ENCODE measurements at regions not wholly inside any gene's neighbourhood (a gene's known extent, or its start where the extent isn't known, plus 50 kb on each side); places are given as distances from the start of the nearest gene placed in this dataset.

GRCh38 chr1:95954585-95954984, 720.6 kb downstream of the RWDD3 start:
- Histone ChIP-seq H3K79me2 (ENCODE audit: control insufficient read depth, insufficient read depth, low read length) (no peaks in the 10 kb centered on the region), H2AFZ (ENCODE audit: control insufficient read depth, low read length) (no peak overlapping the region), H3K27me3 (ENCODE audit: control insufficient read depth, extremely low read depth, insufficient read depth, low read length) (no peaks in the 10 kb centered on the region), H3K9me3 (ENCODE audit: control insufficient read depth, low read depth, low read length) (no peaks in the 10 kb centered on the region), H3K4me3 (ENCODE audit: control insufficient read depth in 2 of 3, extremely low read depth in 1 of 3, insufficient read depth in 2 of 3, low read depth in 1 of 3, low read length in 3 of 3) (no peak overlapping the region), H3K36me3 (ENCODE audit: control insufficient read depth in 2 of 2, extremely low read depth in 1 of 2, insufficient read depth in 2 of 2, low read length in 2 of 2) (no peaks in the 10 kb centered on the region), H3K4me1 (ENCODE audit: control insufficient read depth, extremely low read depth, insufficient read depth, low read length) (no peaks in the 10 kb centered on the region), H3K4me2 (ENCODE audit: control insufficient read depth, extremely low read depth, insufficient read depth, low read depth, low read length) (no peak overlapping the region), H4K20me1 (ENCODE audit: control insufficient read depth, extremely low read depth, insufficient read depth, low read length) (no peaks in the 10 kb centered on the region), H3K9ac (ENCODE audit: control insufficient read depth, extremely low read depth, insufficient read depth, low read length) (no peak overlapping the region), H3K9me1 (ENCODE audit: control insufficient read depth, extremely low read depth, insufficient read depth, low read length) (no peaks in the 10 kb centered on the region), H3K27ac (ENCODE audit: control insufficient read depth, insufficient read depth, low read length) (no peak overlapping the region)
- no peak for DNase-seq (ENCODE audit: low read depth, low spot score)
- TF ChIP-seq EZH2 (IDR thresholded peaks at IDR 0.05; ENCODE audit: low read length) (no peak), CTCF (optimal IDR thresholded peaks at IDR 0.05 in 1 of 3, IDR thresholded peaks at IDR 0.05 in 1 of 3, conservative IDR thresholded peaks at IDR 0.05 in 1 of 3; ENCODE audit: extremely low read depth in 1 of 3, insufficient read depth in 2 of 3, low read length in 3 of 3) (no peak)
- dilution Hi-C loops (cut with MboI; ENCODE audit: extremely low pct_ligation_motif_present, low sequenced_read_pairs): no loop called here
- no peak for FAIRE-seq

GRCh38 chr1:95956215-95956614, 722.2 kb downstream of the RWDD3 start:
- Histone ChIP-seq H2AFZ (ENCODE audit: control insufficient read depth, low read length) (no peak overlapping the region), H3K9me3 (ENCODE audit: control insufficient read depth, low read depth, low read length) (no peaks in the 10 kb centered on the region), H3K79me2 (ENCODE audit: control insufficient read depth, insufficient read depth, low read length) (no peaks in the 10 kb centered on the region), H3K4me3 (ENCODE audit: control insufficient read depth in 2 of 3, extremely low read depth in 1 of 3, insufficient read depth in 2 of 3, low read depth in 1 of 3, low read length in 3 of 3) (no peak overlapping the region), H3K36me3 (ENCODE audit: control insufficient read depth in 2 of 2, extremely low read depth in 1 of 2, insufficient read depth in 2 of 2, low read length in 2 of 2) (no peaks in the 10 kb centered on the region), H3K9ac (ENCODE audit: control insufficient read depth, extremely low read depth, insufficient read depth, low read length) (no peak overlapping the region), H3K27me3 (ENCODE audit: control insufficient read depth, extremely low read depth, insufficient read depth, low read length) (no peaks in the 10 kb centered on the region), H3K4me2 (ENCODE audit: control insufficient read depth, extremely low read depth, insufficient read depth, low read depth, low read length) (no peak overlapping the region), H3K9me1 (ENCODE audit: control insufficient read depth, extremely low read depth, insufficient read depth, low read length) (no peaks in the 10 kb centered on the region), H3K4me1 (ENCODE audit: control insufficient read depth, extremely low read depth, insufficient read depth, low read length) (no peaks in the 10 kb centered on the region), H3K27ac (ENCODE audit: control insufficient read depth, insufficient read depth, low read length) (no peak overlapping the region), H4K20me1 (ENCODE audit: control insufficient read depth, extremely low read depth, insufficient read depth, low read length) (no peaks in the 10 kb centered on the region)
- no peak for DNase-seq (ENCODE audit: low read depth, low spot score)
- no peak for FAIRE-seq
- dilution Hi-C loops (cut with MboI; ENCODE audit: extremely low pct_ligation_motif_present, low sequenced_read_pairs): no loop called here
- no peak for TF ChIP-seq CTCF (optimal IDR thresholded peaks at IDR 0.05 in 1 of 3, IDR thresholded peaks at IDR 0.05 in 1 of 3, conservative IDR thresholded peaks at IDR 0.05 in 1 of 3; ENCODE audit: extremely low read depth in 1 of 3, insufficient read depth in 2 of 3, low read length in 3 of 3)
- no peak for TF ChIP-seq EZH2 (IDR thresholded peaks at IDR 0.05; ENCODE audit: low read length)

All from keratinocyte (primary cell).